Lung (tissue), 11 donors: ENCODE measurements at regions not wholly inside any gene's neighbourhood (a gene's known extent, or its start where the extent isn't known, plus 50 kb on each side); places are given as distances from the start of the nearest gene placed in this dataset.
A peak's percentile ranks its signal among the peaks of the same experiment; 100 is the strongest.

ENCODE experiments used
- ATAC-seq: fragments of 200-7000 bp; cut with Tn5 transposase; one replicate; pipeline ENCODE4 v1.9.1; 2020; ENCODE audit warnings: moderate number of reproducible peaks; ENCODE audit not compliant: insufficient read depth, low FRiP score
- DNase-seq, 3 donors: peaks; one replicate each; pipeline ENCODE4 v3.0.0-alpha.2; 2013 to 2017
- H3K27ac ChIP-seq, 2 donors: one replicate each; pipeline ENCODE4 v1.5.1; 2013; ENCODE audit warnings: mild to moderate bottlenecking in 2 of 2, moderate library complexity in 2 of 2, control low read depth in 1 of 2, inconsistent platforms in 1 of 2, low read depth in 1 of 2, low read length in 1 of 2
- H3K27me3 ChIP-seq, 3 donors: one replicate each; pipeline ENCODE4 v1.5.1; 2013; ENCODE audit warnings: low read length in 2 of 3; ENCODE audit not compliant: control insufficient read depth in 3 of 3, insufficient read depth in 3 of 3
- H3K36me3 ChIP-seq, 4 donors: one replicate each; pipeline ENCODE4 v1.5.1; 2013; ENCODE audit warnings: low read length in 4 of 4, mild to moderate bottlenecking in 1 of 4, moderate library complexity in 1 of 4; ENCODE audit not compliant: control insufficient read depth in 4 of 4, insufficient read depth in 4 of 4
- H3K4me1 ChIP-seq, 5 donors: one replicate each; pipeline ENCODE4 v1.5.1; 2013; ENCODE audit warnings: low read length in 5 of 5, mild to moderate bottlenecking in 2 of 5, moderate library complexity in 1 of 5; ENCODE audit not compliant: control insufficient read depth in 5 of 5, insufficient read depth in 5 of 5
- H3K4me3 ChIP-seq: one replicate; pipeline ENCODE4 v1.5.1; 2013; ENCODE audit warnings: mild to moderate bottlenecking, control low read depth, moderate library complexity
- H3K9ac ChIP-seq, 2 donors: one replicate each; pipeline ENCODE4 v1.5.1; 2013; ENCODE audit warnings: low read length in 2 of 2, control low read depth in 1 of 2; ENCODE audit not compliant: insufficient read depth in 1 of 2
- H3K9me3 ChIP-seq, 4 donors: one replicate each; pipeline ENCODE4 v1.5.1; 2013; ENCODE audit warnings: low read length in 3 of 4, mild to moderate bottlenecking in 1 of 4, moderate library complexity in 1 of 4; ENCODE audit not compliant: control insufficient read depth in 4 of 4, insufficient read depth in 3 of 4
- CTCF ChIP-seq: IDR thresholded peaks from 2 replicates; pipeline ENCODE4 v1.5.1; 2012; ENCODE audit warnings: mild to moderate bottlenecking; ENCODE audit errors: control extremely low read depth, extremely low read depth
- WGBS, 2 donors: extraction: QIAGEN DNeasy Blood & Tissue Kit; methylation state at CpG; one replicate each; pipeline ENCODE4 v1.1.7; 2013; 5-methylcytosine and 5-hydroxymethylcytosine counted together
- donor health status: control.
- donor health status: control.
- donor health status: Bipolar disorder and iron deficiency.
- donor health status: healthy.
- donor health status: DM: yes; HTN: yes; CAD: no.

GRCh38 chr6:140867336-140867735 lies 1265.4 kb upstream of the GJE1 start:
- no peak for TF ChIP-seq CTCF
- ATAC-seq (no peak), DNase-seq (no peak)
- Histone ChIP-seq H3K9me3 (no peaks in the 10 kb centered on the region), H3K4me3 (no peak overlapping the region), H3K9ac (no peak overlapping the region), H3K27me3 (no peaks in the 10 kb centered on the region), H3K27ac (no peak overlapping the region), H3K4me1 (no peaks in the 10 kb centered on the region), H3K36me3 (no peaks in the 10 kb centered on the region)

- TF ChIP-seq CTCF, result no peak
- no peak for ATAC-seq
- Histone ChIP-seq H3K27ac (peak overlapping the region in 1 of 2 donors; percentile 26), H3K9me3 (no peaks in the 10 kb centered on the region), H3K9ac (no peak overlapping the region), H3K27me3 (no peaks in the 10 kb centered on the region), H3K4me1 (peaks cover 0 to 6% (median 0%) of the 10 kb centered on the region in 5 donors), H3K36me3 (no peaks in the 10 kb centered on the region), H3K4me3 (no peak overlapping the region)
- no peak for DNase-seq
- 81 to 85% methylated on average over 10 of the region's 10 CpGs for WGBS, 2 donors
These were observed 1274.2 kb upstream of the GJE1 start for GRCh38 chr6:140858381-140858971.

- WGBS, 2 donors, result 75 to 85% methylated on average over 1 of the region's 1 CpG
- Histone ChIP-seq H3K9ac (no peak overlapping the region), H3K9me3 (no peaks in the 10 kb centered on the region), H3K4me3 (no peak overlapping the region), H3K36me3 (no peaks in the 10 kb centered on the region), H3K4me1 (peaks cover 0 to 6% (median 0%) of the 10 kb centered on the region in 5 donors), H3K27ac (peak overlapping the region in 1 of 2 donors; percentile 26), H3K27me3 (no peaks in the 10 kb centered on the region)
- DNase-seq, result peak in 2 of 3 donors; percentile 61 to 82
- ATAC-seq, result peak; percentile 84
- no peak for TF ChIP-seq CTCF
These were observed 1274.9 kb upstream of the GJE1 start for GRCh38 chr6:140857739-140858380.
